Ishikawa (cell line): ENCODE measurements at regions not wholly inside any gene's neighbourhood (a gene's known extent, or its start where the extent isn't known, plus 50 kb on each side); places are given as distances from the start of the nearest gene placed in this dataset.

ENCODE experiments used
- CEBPB ChIP-seq: IDR thresholded peaks from 2 replicates; pipeline ENCODE4 v1.6.1; 2012
- CREB1 ChIP-seq: IDR thresholded peaks from 2 replicates; pipeline ENCODE4 v1.6.1; 2012; ENCODE audit warnings: low read depth
- EGR1 ChIP-seq: IDR thresholded peaks from 2 replicates; pipeline ENCODE4 v1.6.1; 2012
- EP300 ChIP-seq: IDR thresholded peaks from 2 replicates; pipeline ENCODE4 v1.6.1; 2012; ENCODE audit warnings: borderline replicate concordance
- NFIC ChIP-seq: IDR thresholded peaks from 2 replicates; pipeline ENCODE4 v1.6.1; 2012
- RAD21 ChIP-seq: IDR thresholded peaks from 2 replicates; pipeline ENCODE4 v1.6.1; 2012; ENCODE audit warnings: low read depth
- TAF1 ChIP-seq: IDR thresholded peaks from 2 replicates; pipeline ENCODE4 v1.6.1; 2012; ENCODE audit warnings: low read depth, mild to moderate bottlenecking
- TCF12 ChIP-seq: IDR thresholded peaks from 2 replicates; pipeline ENCODE4 v1.6.1; 2012; ENCODE audit warnings: low read depth
- TEAD4 ChIP-seq: IDR thresholded peaks from 2 replicates; pipeline ENCODE4 v1.6.1; 2012
- YY1 ChIP-seq: IDR thresholded peaks from 2 replicates; pipeline ENCODE4 v1.6.1; 2012; ENCODE audit warnings: low read depth
- ZBTB7A ChIP-seq: IDR thresholded peaks from 2 replicates; pipeline ENCODE4 v1.6.1; 2012; ENCODE audit warnings: low read depth
- TF ChIP-seq, protein P1 (sequence below): IDR thresholded peaks from 2 replicates; pipeline ENCODE4 v1.6.1; 2012; ENCODE audit warnings: low read depth, mild to moderate bottlenecking
- TF ChIP-seq, protein P2 (sequence below): IDR thresholded peaks from 2 replicates; pipeline ENCODE4 v1.6.1; 2012

DNA sequence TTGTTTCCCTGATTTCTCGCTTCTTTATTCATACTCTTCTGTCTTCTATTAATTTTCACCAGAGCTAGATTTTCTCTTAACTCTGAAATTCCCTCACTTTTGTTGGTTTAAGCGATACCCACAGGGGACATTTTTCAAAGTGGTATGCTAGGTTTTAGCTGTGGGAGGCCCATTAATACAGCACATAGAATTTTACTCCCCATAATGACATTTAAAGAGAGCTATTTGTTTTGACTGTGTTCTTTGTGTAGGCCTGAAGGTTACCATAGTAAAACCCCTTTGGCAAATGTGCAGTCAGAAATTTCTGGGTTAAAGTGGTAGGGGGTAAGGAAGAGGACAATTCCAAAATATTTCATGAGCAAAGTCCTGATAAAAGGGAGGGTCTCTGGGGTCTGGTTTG lies 721.1 kb upstream of the CITED2 start:
- TF ChIP-seq YY1, result no peak
- TF ChIP-seq RAD21, result no peak
- TF ChIP-seq CREB1, result no peak
- TF ChIP-seq, protein P1, sequence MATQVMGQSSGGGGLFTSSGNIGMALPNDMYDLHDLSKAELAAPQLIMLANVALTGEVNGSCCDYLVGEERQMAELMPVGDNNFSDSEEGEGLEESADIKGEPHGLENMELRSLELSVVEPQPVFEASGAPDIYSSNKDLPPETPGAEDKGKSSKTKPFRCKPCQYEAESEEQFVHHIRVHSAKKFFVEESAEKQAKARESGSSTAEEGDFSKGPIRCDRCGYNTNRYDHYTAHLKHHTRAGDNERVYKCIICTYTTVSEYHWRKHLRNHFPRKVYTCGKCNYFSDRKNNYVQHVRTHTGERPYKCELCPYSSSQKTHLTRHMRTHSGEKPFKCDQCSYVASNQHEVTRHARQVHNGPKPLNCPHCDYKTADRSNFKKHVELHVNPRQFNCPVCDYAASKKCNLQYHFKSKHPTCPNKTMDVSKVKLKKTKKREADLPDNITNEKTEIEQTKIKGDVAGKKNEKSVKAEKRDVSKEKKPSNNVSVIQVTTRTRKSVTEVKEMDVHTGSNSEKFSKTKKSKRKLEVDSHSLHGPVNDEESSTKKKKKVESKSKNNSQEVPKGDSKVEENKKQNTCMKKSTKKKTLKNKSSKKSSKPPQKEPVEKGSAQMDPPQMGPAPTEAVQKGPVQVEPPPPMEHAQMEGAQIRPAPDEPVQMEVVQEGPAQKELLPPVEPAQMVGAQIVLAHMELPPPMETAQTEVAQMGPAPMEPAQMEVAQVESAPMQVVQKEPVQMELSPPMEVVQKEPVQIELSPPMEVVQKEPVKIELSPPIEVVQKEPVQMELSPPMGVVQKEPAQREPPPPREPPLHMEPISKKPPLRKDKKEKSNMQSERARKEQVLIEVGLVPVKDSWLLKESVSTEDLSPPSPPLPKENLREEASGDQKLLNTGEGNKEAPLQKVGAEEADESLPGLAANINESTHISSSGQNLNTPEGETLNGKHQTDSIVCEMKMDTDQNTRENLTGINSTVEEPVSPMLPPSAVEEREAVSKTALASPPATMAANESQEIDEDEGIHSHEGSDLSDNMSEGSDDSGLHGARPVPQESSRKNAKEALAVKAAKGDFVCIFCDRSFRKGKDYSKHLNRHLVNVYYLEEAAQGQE, result no peak
- no peak for TF ChIP-seq TEAD4
- no peak for TF ChIP-seq EP300
- TF ChIP-seq NFIC, result no peak
- no peak for TF ChIP-seq TAF1
- TF ChIP-seq EGR1, result no peak
- TF ChIP-seq ZBTB7A, result no peak
- TF ChIP-seq CEBPB, result no peak
- TF ChIP-seq, protein P2, sequence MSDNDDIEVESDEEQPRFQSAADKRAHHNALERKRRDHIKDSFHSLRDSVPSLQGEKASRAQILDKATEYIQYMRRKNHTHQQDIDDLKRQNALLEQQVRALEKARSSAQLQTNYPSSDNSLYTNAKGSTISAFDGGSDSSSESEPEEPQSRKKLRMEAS, result no peak
- TF ChIP-seq TCF12, result no peak
